PC-9 (cell line): ENCODE measurements at regions not wholly inside any gene's neighbourhood (a gene's known extent, or its start where the extent isn't known, plus 50 kb on each side); places are given as distances from the start of the nearest gene placed in this dataset.

Experiments
- EZH2 ChIP-seq: fragments of 200-600 bp; sonication (generic); IDR thresholded peaks from 2 replicates; pipeline ENCODE4 v1.8.0; 2017; ENCODE audit warnings: antibody characterized with exemption, low read depth
- TF ChIP-seq, protein P1 (sequence below): fragments of 200-600 bp; sonication (generic); conservative IDR thresholded peaks from 2 replicates; pipeline ENCODE4 v1.6.1; 2017; ENCODE audit warnings: mixed run types, antibody characterized with exemption, mild to moderate bottlenecking, moderate library complexity

GRCh38 chr5:72659726-72660125 lies 152.5 kb upstream of the ZNF366 start:
- TF ChIP-seq, protein P1, sequence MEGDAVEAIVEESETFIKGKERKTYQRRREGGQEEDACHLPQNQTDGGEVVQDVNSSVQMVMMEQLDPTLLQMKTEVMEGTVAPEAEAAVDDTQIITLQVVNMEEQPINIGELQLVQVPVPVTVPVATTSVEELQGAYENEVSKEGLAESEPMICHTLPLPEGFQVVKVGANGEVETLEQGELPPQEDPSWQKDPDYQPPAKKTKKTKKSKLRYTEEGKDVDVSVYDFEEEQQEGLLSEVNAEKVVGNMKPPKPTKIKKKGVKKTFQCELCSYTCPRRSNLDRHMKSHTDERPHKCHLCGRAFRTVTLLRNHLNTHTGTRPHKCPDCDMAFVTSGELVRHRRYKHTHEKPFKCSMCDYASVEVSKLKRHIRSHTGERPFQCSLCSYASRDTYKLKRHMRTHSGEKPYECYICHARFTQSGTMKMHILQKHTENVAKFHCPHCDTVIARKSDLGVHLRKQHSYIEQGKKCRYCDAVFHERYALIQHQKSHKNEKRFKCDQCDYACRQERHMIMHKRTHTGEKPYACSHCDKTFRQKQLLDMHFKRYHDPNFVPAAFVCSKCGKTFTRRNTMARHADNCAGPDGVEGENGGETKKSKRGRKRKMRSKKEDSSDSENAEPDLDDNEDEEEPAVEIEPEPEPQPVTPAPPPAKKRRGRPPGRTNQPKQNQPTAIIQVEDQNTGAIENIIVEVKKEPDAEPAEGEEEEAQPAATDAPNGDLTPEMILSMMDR: no peak
- no peak for TF ChIP-seq EZH2
